OCI-LY3 (cell line): ENCODE measurements at regions not wholly inside any gene's neighbourhood (a gene's known extent, or its start where the extent isn't known, plus 50 kb on each side); places are given as distances from the start of the nearest gene placed in this dataset.

Experiments used
- EZH2phosphoT487 ChIP-seq: fragments of 200-600 bp; shearing (Covaris generic); IDR thresholded peaks from 2 replicates; pipeline ENCODE4 v1.6.1; 2018; ENCODE audit warnings: antibody characterized with exemption, mixed run types, low read depth
- TF ChIP-seq, protein P1 (sequence below): fragments of 200-600, 300-600 bp; sonication (generic); IDR thresholded peaks from 2 replicates; pipeline ENCODE4 v1.5.1; 2014; ENCODE audit warnings: antibody characterized with exemption, low read length, low read depth

DNA sequence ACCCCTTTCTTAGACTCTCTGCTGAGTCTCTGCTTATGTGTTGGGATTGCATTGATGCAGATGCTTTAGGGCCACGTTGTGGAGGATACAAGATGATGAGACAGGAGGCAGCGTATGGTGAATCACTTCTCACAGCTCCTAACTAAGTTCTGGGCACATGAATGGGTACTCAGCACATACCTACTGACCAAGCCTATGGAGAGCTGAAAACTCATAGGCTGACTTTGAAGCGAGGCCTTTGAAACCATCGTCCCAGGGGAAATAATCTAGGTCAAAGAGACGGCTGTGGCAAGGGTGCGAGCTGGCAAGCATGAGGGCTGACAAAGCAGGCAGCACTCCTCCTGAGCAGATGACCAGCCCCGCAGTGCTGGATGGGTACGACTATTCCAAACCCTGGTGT, 180.2 kb upstream of the TNP1 start:
- TF ChIP-seq, protein P1, sequence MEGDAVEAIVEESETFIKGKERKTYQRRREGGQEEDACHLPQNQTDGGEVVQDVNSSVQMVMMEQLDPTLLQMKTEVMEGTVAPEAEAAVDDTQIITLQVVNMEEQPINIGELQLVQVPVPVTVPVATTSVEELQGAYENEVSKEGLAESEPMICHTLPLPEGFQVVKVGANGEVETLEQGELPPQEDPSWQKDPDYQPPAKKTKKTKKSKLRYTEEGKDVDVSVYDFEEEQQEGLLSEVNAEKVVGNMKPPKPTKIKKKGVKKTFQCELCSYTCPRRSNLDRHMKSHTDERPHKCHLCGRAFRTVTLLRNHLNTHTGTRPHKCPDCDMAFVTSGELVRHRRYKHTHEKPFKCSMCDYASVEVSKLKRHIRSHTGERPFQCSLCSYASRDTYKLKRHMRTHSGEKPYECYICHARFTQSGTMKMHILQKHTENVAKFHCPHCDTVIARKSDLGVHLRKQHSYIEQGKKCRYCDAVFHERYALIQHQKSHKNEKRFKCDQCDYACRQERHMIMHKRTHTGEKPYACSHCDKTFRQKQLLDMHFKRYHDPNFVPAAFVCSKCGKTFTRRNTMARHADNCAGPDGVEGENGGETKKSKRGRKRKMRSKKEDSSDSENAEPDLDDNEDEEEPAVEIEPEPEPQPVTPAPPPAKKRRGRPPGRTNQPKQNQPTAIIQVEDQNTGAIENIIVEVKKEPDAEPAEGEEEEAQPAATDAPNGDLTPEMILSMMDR: no peak
- TF ChIP-seq EZH2phosphoT487: no peak
